Spinal cord (tissue), 9 donors: ENCODE measurements at regions not wholly inside any gene's neighbourhood (a gene's known extent, or its start where the extent isn't known, plus 50 kb on each side); places are given as distances from the start of the nearest gene placed in this dataset.

ENCODE experiments used
- DNase-seq, 6 donors: peaks; one replicate each; pipeline versions ENCODE4 v3.0.0 to v3.0.0-alpha.2; 2013 to 2015; ENCODE audit warnings: low spot score in 6 of 6, low read depth in 4 of 6
- H3K27ac ChIP-seq: one replicate; pipeline ENCODE4 v1.5.1; 2013; ENCODE audit warnings: low read depth, low read length, control low read depth
- H3K27me3 ChIP-seq: one replicate; pipeline ENCODE4 v1.6.1; 2013; ENCODE audit warnings: low read length; ENCODE audit not compliant: control insufficient read depth, insufficient read depth
- H3K36me3 ChIP-seq: one replicate; pipeline ENCODE4 v1.6.1; 2013; ENCODE audit warnings: low read length; ENCODE audit not compliant: control insufficient read depth, insufficient read depth
- H3K4me1 ChIP-seq: one replicate; pipeline ENCODE4 v1.6.1; 2013; ENCODE audit warnings: low read length; ENCODE audit not compliant: control insufficient read depth, insufficient read depth
- H3K4me3 ChIP-seq: one replicate; pipeline ENCODE4 v1.5.1; 2013; ENCODE audit warnings: low read depth, low read length, control low read depth
- H3K9me3 ChIP-seq: one replicate; pipeline ENCODE4 v1.6.1; 2013; ENCODE audit warnings: low read length; ENCODE audit not compliant: control insufficient read depth, insufficient read depth
- WGBS: methylation state at CpG from one replicate; pipeline ENCODE4 v1.1.5; 2013; ENCODE audit warnings: missing lambda C conversion rate; ENCODE audit not compliant: insufficient coverage; 5-methylcytosine and 5-hydroxymethylcytosine counted together
- donor health status: healthy.

DNA sequence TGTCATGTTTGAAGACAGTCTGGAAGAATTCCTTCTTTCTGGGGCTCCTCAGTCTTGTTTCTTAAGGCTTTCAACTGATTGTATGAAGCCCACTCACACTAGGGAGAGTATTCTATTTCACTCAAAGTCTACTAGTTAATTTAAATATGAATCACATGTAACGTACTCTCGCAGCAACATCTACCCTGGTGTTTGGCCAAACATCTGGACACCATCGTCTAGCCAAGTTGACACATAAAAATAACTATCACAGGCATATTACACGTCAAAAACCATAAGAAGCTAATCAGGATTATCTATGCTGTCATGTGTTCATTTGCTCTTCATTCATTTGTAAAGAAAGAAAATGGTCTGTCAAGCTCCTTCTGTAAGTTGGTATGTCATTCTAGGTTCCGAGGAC, 787.4 kb downstream of the KCNJ2 start:
- Histone ChIP-seq H3K27ac (no peak overlapping the region), H3K4me1 (no peaks in the 10 kb centered on the region), H3K27me3 (no peaks in the 10 kb centered on the region), H3K4me3 (no peak overlapping the region), H3K36me3 (no peaks in the 10 kb centered on the region), H3K9me3 (no peaks in the 10 kb centered on the region)
- no CpG with 5 or more reads among the region's 5 CpGs for WGBS
- no peak for DNase-seq

DNA sequence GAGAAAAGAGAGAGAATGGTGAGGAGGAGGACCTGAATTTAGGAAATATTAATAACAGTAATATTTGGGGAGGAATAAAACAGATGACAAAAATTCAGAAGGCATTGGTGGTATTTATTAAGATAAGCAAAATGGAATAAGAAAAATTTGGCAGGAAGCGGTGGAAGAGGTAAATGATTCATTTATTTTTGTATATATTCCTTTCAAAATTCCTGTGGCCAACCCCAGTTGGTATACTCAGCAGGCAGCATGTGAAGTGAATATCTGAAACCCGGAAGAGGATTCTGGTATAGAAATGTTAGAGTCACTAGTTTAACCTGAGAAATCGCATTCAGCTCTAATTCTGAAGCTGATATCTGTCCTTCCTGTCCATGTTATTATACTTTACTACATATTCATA, 792.0 kb downstream of the KCNJ2 start:
- H3K9me3 ChIP-seq = no peaks in the 10 kb centered on the region
- H3K36me3 ChIP-seq = no peaks in the 10 kb centered on the region
- H3K27me3 ChIP-seq = no peaks in the 10 kb centered on the region
- no peak for DNase-seq
- WGBS = no CpG with 5 or more reads among the region's 3 CpGs
- H3K4me3 ChIP-seq = no peak overlapping the region
- H3K27ac ChIP-seq = no peak overlapping the region
- no peaks in the 10 kb centered on the region for H3K4me1 ChIP-seq

DNA sequence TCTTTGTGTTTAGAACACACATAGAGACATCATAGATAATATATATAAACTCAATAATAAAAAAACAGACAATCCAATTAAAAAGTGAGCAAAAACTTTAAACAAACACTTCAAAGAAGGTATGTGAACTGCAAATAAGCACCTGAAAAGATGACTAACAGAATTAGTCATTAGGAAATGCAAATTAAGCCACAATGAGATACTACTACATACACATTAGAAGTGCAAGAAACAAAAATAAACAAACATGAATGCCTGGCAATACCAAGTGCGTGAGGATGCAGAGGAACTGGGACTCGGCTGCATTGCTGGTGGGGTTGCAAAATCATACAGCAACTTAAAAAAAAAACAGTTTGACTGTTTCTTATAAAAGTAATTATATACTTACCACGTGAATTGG, 799.0 kb downstream of the KCNJ2 start:
- Histone ChIP-seq H3K27me3 (no peaks in the 10 kb centered on the region), H3K4me1 (no peaks in the 10 kb centered on the region), H3K9me3 (no peaks in the 10 kb centered on the region), H3K4me3 (no peak overlapping the region), H3K27ac (no peak overlapping the region), H3K36me3 (no peaks in the 10 kb centered on the region)
- WGBS = no CpG with 5 or more reads among the region's 3 CpGs
- no peak for DNase-seq

DNA sequence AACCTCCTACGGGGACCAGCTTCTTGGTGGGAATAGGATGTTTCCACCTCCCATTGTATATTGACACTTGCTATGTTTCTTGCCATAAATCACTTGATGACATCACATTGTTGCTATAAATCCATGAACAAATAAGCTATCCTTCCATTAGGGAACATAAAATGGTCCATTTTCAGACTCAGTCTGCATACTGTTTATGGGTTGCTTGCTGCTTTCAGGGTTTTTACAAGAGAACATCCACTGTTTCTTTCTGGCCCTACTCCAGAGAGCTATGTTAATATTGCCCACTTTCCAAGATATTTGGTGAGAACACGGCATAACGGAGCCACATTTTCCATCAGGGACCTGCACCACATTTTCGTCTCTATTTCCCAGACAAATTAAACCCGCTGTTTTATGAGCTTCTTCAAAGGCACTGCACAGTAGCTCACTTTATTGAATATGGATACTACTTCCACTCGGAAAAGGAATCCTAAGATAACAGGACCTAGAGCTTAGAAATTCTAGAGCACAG, 800.2 kb downstream of the KCNJ2 start:
- H3K4me3 ChIP-seq = no peak overlapping the region
- H3K9me3 ChIP-seq = no peaks in the 10 kb centered on the region
- no peak overlapping the region for H3K27ac ChIP-seq
- H3K4me1 ChIP-seq = no peaks in the 10 kb centered on the region
- no peaks in the 10 kb centered on the region for H3K27me3 ChIP-seq
- H3K36me3 ChIP-seq = no peaks in the 10 kb centered on the region
- WGBS = 73% methylated on average over 2 of the region's 6 CpGs
- DNase-seq = peak in 1 of 6 donors; percentile 49

GRCh38 chr17:70976447-70976846, 807.1 kb downstream of the KCNJ2 start:
- no peaks in the 10 kb centered on the region for H3K27me3 ChIP-seq
- H3K9me3 ChIP-seq = no peaks in the 10 kb centered on the region
- no peaks in the 10 kb centered on the region for H3K4me1 ChIP-seq
- no peaks in the 10 kb centered on the region for H3K36me3 ChIP-seq
- H3K27ac ChIP-seq = no peak overlapping the region
- no peak overlapping the region for H3K4me3 ChIP-seq
- DNase-seq = no peak

DNA sequence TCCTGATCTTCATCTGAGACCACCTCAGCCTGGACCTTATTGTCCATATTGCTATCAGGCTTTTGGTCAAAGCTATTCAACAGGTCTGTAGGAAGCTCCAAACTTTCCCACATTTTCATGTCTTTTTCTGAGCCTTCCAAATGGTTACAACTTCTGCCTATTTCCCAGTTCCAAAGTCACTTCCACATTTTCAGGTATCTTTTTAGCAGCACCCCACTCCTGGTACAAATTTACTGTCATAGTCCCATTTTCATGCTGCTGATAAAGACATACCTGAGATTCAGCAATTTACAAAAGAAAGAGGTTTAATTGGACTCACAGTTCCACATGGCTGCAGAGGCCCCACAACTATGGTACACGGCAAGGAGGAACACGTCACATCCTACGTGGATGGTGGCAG, 815.5 kb downstream of the KCNJ2 start:
- Histone ChIP-seq H3K4me1 (no peaks in the 10 kb centered on the region), H3K36me3 (no peaks in the 10 kb centered on the region), H3K27ac (no peak overlapping the region), H3K27me3 (no peaks in the 10 kb centered on the region), H3K9me3 (peaks cover 2% of the 10 kb centered on the region), H3K4me3 (no peak overlapping the region)
- 93% methylated on average over 3 of the region's 3 CpGs for WGBS
- DNase-seq = no peak

GRCh38 chr17:70987867-70988340, 818.6 kb downstream of the KCNJ2 start:
- peak in 2 of 6 donors; percentile 35 to 84 for DNase-seq
- no peaks in the 10 kb centered on the region for H3K27me3 ChIP-seq
- H3K36me3 ChIP-seq = no peaks in the 10 kb centered on the region
- H3K4me1 ChIP-seq = no peaks in the 10 kb centered on the region
- H3K4me3 ChIP-seq = no peak overlapping the region
- H3K27ac ChIP-seq = no peak overlapping the region
- 40% methylated on average over 1 of the region's 4 CpGs for WGBS
- peaks cover 2% of the 10 kb centered on the region for H3K9me3 ChIP-seq

DNA sequence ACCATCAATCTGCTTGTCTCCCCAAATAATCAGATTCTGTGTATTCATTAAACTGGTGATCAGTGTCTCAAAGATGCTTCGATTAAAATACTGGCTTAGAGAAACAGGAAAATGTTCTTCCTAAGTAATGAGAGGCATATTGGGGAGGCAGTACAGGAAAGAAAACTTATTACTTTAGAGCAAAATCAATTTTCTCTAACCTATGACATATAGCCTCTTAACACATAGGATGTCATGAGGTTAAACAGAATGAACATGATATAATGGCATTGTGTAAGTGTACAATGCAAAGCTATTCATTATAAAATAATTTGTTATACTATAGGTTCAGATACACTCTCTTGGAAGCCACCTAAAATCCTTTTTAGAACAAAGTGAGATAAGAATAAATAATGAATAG, 819.3 kb downstream of the KCNJ2 start:
- no peak overlapping the region for H3K27ac ChIP-seq
- WGBS = no CpG with 5 or more reads among the region's 1 CpG
- H3K27me3 ChIP-seq = no peaks in the 10 kb centered on the region

DNA sequence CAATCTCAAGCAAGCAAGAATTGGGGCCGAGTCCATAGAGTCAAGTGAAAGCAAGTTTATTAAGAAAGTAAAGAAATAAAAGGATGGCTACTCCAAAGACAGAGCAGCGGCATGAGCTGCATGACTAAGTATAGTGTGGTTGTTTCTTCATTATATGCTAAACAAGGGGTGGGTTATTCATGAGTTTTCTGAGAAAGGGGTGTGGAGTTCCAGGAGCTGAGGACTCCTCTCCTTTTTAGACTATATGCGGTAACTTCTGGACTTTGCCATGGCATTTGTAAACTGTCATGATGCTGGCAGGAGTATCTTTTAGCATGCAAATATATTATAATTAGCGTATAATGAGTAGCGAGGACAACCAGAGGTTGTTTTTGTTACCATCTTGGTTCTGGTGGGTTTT, 819.9 kb downstream of the KCNJ2 start:
- H3K27me3 ChIP-seq = no peaks in the 10 kb centered on the region
- H3K9me3 ChIP-seq = peaks cover 2% of the 10 kb centered on the region
- H3K4me1 ChIP-seq = no peaks in the 10 kb centered on the region
- H3K36me3 ChIP-seq = no peaks in the 10 kb centered on the region
- H3K27ac ChIP-seq = no peak overlapping the region
- no peak overlapping the region for H3K4me3 ChIP-seq
- 38% methylated on average over 2 of the region's 5 CpGs for WGBS
- peak in 2 of 6 donors; percentile 16 to 41 for DNase-seq

More for the DNA sequence above, 819.3 kb downstream of the KCNJ2 start:
- Histone ChIP-seq H3K9me3 (peaks cover 2% of the 10 kb centered on the region), H3K4me3 (no peak overlapping the region), H3K4me1 (no peaks in the 10 kb centered on the region), H3K36me3 (no peaks in the 10 kb centered on the region)
- DNase-seq = no peak

- H3K4me1 ChIP-seq = no peaks in the 10 kb centered on the region
- no peaks in the 10 kb centered on the region for H3K27me3 ChIP-seq
- peaks cover 2% of the 10 kb centered on the region for H3K9me3 ChIP-seq
- DNase-seq = no peak
- no peak overlapping the region for H3K4me3 ChIP-seq
- no CpG with 5 or more reads among the region's 2 CpGs for WGBS
- H3K27ac ChIP-seq = no peak overlapping the region
- H3K36me3 ChIP-seq = no peaks in the 10 kb centered on the region
Observed at GRCh38 chr17:70994194-70994593, 824.9 kb downstream of the KCNJ2 start.
